Transverse colon (tissue), 4 donors: ENCODE measurements at regions not wholly inside any gene's neighbourhood (a gene's known extent, or its start where the extent isn't known, plus 50 kb on each side); places are given as distances from the start of the nearest gene placed in this dataset.

ENCODE experiments used
- EP300 ChIP-seq: sonication (generic); formaldehyde crosslinking; IDR thresholded peaks from one replicate; pipeline ENCODE4 v1.6.1; 2017; ENCODE audit warnings: antibody characterized with exemption, low read depth
- POLR2A ChIP-seq: fragments of 450-650 bp; IDR thresholded peaks from one replicate; pipeline ENCODE4 v1.6.1; 2016; ENCODE audit warnings: antibody characterized with exemption, mild to moderate bottlenecking, moderate library complexity
- POLR2AphosphoS5 ChIP-seq, 3 donors: sonication (generic); formaldehyde crosslinking; IDR thresholded peaks; one replicate each; pipeline ENCODE4 v1.6.1; 2016; ENCODE audit warnings: antibody characterized with exemption in 3 of 3
- TF ChIP-seq, protein P1 (sequence below), 5 experiments: fragments of 200-600 bp in 3 of 5; fragments of 450-650 bp in 2 of 5; sonication (generic) in 3 of 5; IDR thresholded peaks; 1 replicate in 2 of 5; 2 replicates in 3 of 5; pipeline ENCODE4 v1.5.1; 2016 to 2017; ENCODE audit warnings: antibody characterized with exemption in 5 of 5, inconsistent platforms in 3 of 5, mild to moderate bottlenecking in 2 of 5, moderate library complexity in 1 of 5

DNA sequence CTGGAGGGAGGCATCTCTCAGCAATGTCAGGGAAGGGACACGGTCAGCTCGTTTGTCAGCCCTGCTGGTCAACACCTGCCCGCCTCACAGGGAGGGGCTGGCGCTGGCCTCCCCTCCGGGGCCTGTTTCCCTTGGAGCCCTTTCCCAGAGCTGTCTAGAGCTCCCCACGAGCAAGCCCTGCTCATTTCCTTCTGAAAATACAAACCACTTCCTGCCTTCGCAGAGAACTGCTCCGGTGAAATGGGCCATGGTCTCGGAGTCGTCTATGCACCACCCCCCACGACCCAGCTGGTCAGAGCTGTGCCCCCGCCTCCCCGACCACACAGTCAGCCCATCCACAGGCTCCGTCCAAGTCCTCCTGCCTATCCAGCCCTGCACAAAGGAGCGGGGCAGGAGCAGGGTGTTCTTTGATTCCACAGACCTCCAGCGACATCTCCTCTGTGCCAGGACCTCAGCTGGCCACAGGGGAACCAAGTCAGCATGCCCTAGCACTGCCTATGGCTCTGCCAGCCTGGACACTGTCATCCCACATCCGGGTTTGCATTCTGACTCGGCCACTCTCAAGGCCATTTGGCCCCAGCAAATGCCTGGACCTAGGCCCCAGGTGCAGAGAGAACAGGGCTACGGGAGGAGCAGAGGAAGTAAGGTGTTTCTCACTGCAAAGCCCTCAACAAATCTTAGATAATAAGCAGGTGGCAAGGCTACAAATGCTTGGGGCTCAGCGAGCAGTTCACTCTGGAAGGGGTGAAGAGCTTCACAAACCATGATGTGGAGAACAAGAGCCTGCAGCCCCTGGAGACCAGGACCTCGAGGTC, 82.1 kb upstream of the WNT11 start:
- no peak for TF ChIP-seq POLR2AphosphoS5 (IDR thresholded peaks at IDR 0.05)
- TF ChIP-seq, protein P1, sequence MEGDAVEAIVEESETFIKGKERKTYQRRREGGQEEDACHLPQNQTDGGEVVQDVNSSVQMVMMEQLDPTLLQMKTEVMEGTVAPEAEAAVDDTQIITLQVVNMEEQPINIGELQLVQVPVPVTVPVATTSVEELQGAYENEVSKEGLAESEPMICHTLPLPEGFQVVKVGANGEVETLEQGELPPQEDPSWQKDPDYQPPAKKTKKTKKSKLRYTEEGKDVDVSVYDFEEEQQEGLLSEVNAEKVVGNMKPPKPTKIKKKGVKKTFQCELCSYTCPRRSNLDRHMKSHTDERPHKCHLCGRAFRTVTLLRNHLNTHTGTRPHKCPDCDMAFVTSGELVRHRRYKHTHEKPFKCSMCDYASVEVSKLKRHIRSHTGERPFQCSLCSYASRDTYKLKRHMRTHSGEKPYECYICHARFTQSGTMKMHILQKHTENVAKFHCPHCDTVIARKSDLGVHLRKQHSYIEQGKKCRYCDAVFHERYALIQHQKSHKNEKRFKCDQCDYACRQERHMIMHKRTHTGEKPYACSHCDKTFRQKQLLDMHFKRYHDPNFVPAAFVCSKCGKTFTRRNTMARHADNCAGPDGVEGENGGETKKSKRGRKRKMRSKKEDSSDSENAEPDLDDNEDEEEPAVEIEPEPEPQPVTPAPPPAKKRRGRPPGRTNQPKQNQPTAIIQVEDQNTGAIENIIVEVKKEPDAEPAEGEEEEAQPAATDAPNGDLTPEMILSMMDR (IDR thresholded peaks at IDR 0.05), result no peak
- TF ChIP-seq POLR2A, result no peak
- TF ChIP-seq EP300, result no peak
